GM23338 (cell line): ENCODE measurements at regions not wholly inside any gene's neighbourhood (a gene's known extent, or its start where the extent isn't known, plus 50 kb on each side); places are given as distances from the start of the nearest gene placed in this dataset.

Experiments used
- ATAC-seq: fragments of 200-7000 bp; cut with Tn5 transposase; 3 replicates; pipeline ENCODE4 v1.9.1; 2020
- DNase-seq: peaks from one replicate; pipeline ENCODE4 v3.0.0-alpha.2; 2015; ENCODE audit warnings: low spot score
- H2AFZ ChIP-seq: fragments of 200-600 bp; sonication (generic); 2 replicates; pipeline ENCODE4 v1.8.0; 2016; ENCODE audit warnings: antibody characterized with exemption, mild to moderate bottlenecking, moderate library complexity
- H3F3A ChIP-seq: fragments of 200-600 bp; sonication (generic); replicated peaks from 2 replicates; pipeline ENCODE4 v1.8.0; 2017; ENCODE audit warnings: antibody characterized with exemption, mixed run types, low read depth
- H3K27ac ChIP-seq: fragments of 200-600 bp; sonication (generic); 2 replicates; pipeline ENCODE4 v1.6.1; 2016; ENCODE audit warnings: low read depth
- H3K27me3 ChIP-seq: fragments of 200-600 bp; sonication (generic); 2 replicates; pipeline ENCODE4 v1.8.0; 2016; ENCODE audit warnings: mild to moderate bottlenecking, mixed run types, moderate library complexity; ENCODE audit not compliant: insufficient read depth
- H3K36me3 ChIP-seq: fragments of 200-600 bp; sonication (generic); 2 replicates; pipeline ENCODE4 v1.8.0; 2016; ENCODE audit warnings: mild to moderate bottlenecking; ENCODE audit not compliant: insufficient read depth
- H3K4me1 ChIP-seq: fragments of 200-600 bp; sonication (generic); 2 replicates; pipeline ENCODE4 v1.8.0; 2016; ENCODE audit warnings: mild to moderate bottlenecking, moderate library complexity; ENCODE audit not compliant: insufficient read depth
- H3K4me2 ChIP-seq: fragments of 200-600 bp; sonication (generic); 2 replicates; pipeline ENCODE4 v1.7.1; 2017; ENCODE audit warnings: mixed run types
- H3K4me3 ChIP-seq: fragments of 200-600 bp; sonication (generic); 2 replicates; pipeline ENCODE4 v1.6.1; 2016; ENCODE audit warnings: mixed run types
- H3K79me2 ChIP-seq: fragments of 200-600 bp; sonication (generic); replicated peaks from 2 replicates; pipeline ENCODE4 v1.8.0; 2017; ENCODE audit warnings: mild to moderate bottlenecking; ENCODE audit not compliant: insufficient read depth
- H3K9me2 ChIP-seq: fragments of 200-600 bp; sonication (generic); 2 replicates; pipeline ENCODE4 v1.8.0; 2017; ENCODE audit not compliant: insufficient read depth
- H4K20me1 ChIP-seq: fragments of 200-600 bp; sonication (generic); replicated peaks from 2 replicates; pipeline ENCODE4 v1.8.0; 2017; ENCODE audit warnings: mild to moderate bottlenecking; ENCODE audit not compliant: insufficient read depth
- H3K27ac Mint-ChIP-seq: 2 replicates; pipeline ENCODE4 v1.8.0; 2020; ENCODE audit warnings: inconsistent platforms, mild to moderate bottlenecking, moderate library complexity, mixed read lengths
- H3K27me3 Mint-ChIP-seq: 3 replicates; pipeline ENCODE4 v1.8.0; 2022; ENCODE audit warnings: low read depth, mild to moderate bottlenecking, moderate library complexity, mixed read lengths, inconsistent platforms; ENCODE audit not compliant: insufficient read depth, poor library complexity
- H3K36me3 Mint-ChIP-seq: 3 replicates; pipeline ENCODE4 v1.8.0; 2021; ENCODE audit warnings: low read depth, mild to moderate bottlenecking, inconsistent platforms, moderate library complexity, mixed read lengths
- H3K4me1 Mint-ChIP-seq: 3 replicates; pipeline ENCODE4 v1.8.0; 2020; ENCODE audit warnings: mild to moderate bottlenecking, inconsistent platforms, mixed read lengths
- H3K4me3 Mint-ChIP-seq: 3 replicates; pipeline ENCODE4 v1.8.0; 2021; ENCODE audit warnings: moderate library complexity, mild to moderate bottlenecking, inconsistent platforms, mixed read lengths
- H3K9me3 Mint-ChIP-seq: 3 replicates; pipeline ENCODE4 v1.8.0; 2020; ENCODE audit warnings: moderate library complexity, mild to moderate bottlenecking, inconsistent platforms, mixed read lengths
- CREB1 ChIP-seq: fragments of 250-450 bp; sonication (Bioruptor Pico); IDR thresholded peaks from 2 replicates; pipeline ENCODE4 v1.5.0; 2020; ENCODE audit warnings: low read depth, mild to moderate bottlenecking, moderate library complexity
- ETS1 ChIP-seq: IDR thresholded peaks from 2 replicates; pipeline ENCODE4 v1.6.1; 2016; ENCODE audit warnings: antibody characterized with exemption
- EZH2 ChIP-seq: fragments of 200-600 bp; sonication (generic); IDR thresholded peaks from one replicate; pipeline ENCODE4 v1.8.0; 2017; ENCODE audit warnings: antibody characterized with exemption, mild to moderate bottlenecking, low read depth; ENCODE audit not compliant: unreplicated experiment
- EZH2phosphoT487 ChIP-seq: fragments of 200-600 bp; sonication (generic); IDR thresholded peaks from one replicate; pipeline ENCODE4 v1.8.1; 2018; ENCODE audit warnings: antibody characterized with exemption; ENCODE audit not compliant: unreplicated experiment
- JUNB ChIP-seq: IDR thresholded peaks from one replicate; pipeline ENCODE4 v1.6.1; 2016; ENCODE audit warnings: antibody characterized with exemption; ENCODE audit not compliant: unreplicated experiment
- NANOG ChIP-seq: IDR thresholded peaks from 2 replicates; pipeline ENCODE4 v1.6.1; 2016; ENCODE audit warnings: antibody characterized with exemption, borderline replicate concordance
- POLR2AphosphoS5 ChIP-seq: IDR thresholded peaks from 2 replicates; pipeline ENCODE4 v1.6.1; 2016; ENCODE audit warnings: antibody characterized with exemption, low read depth
- STAT1 ChIP-seq: IDR thresholded peaks from one replicate; pipeline ENCODE4 v1.6.1; 2016; ENCODE audit warnings: antibody characterized with exemption; ENCODE audit not compliant: unreplicated experiment
- ZNF114 ChIP-seq: fragments of 250-450 bp; sonication (Bioruptor Pico); IDR thresholded peaks from 2 replicates; pipeline ENCODE4 v1.5.0; 2020; ENCODE audit warnings: mild to moderate bottlenecking, moderate library complexity
- ZNF331 ChIP-seq: fragments of 250-450 bp; sonication (Bioruptor Pico); IDR thresholded peaks from 2 replicates; pipeline ENCODE4 v1.5.0; 2020; ENCODE audit warnings: low read depth, mild to moderate bottlenecking, moderate library complexity
- TF ChIP-seq, protein P1 (sequence below): IDR thresholded peaks from one replicate; pipeline ENCODE4 v1.6.1; 2018; ENCODE audit warnings: antibody characterized with exemption; ENCODE audit not compliant: unreplicated experiment
- TF ChIP-seq, protein P2 (sequence below), 2 experiments: fragments of 200-600 bp in 1 of 2; sonication (generic) in 1 of 2; conservative IDR thresholded peaks; 2 replicates each; pipeline versions ENCODE4 v1.5.1 to v1.6.1; 2016 to 2017; ENCODE audit warnings: antibody characterized with exemption in 2 of 2, low read depth in 2 of 2, mild to moderate bottlenecking in 2 of 2, moderate library complexity in 1 of 2

GRCh38 chr12:88756917-88757316 is 176.6 kb upstream of the KITLG start:
- ATAC-seq (no peak), DNase-seq (no peak)
- TF ChIP-seq NANOG (no peak), EZH2 (no peak), ETS1 (no peak), CREB1 (CRISPR knock-in tag) (no peak), JUNB (no peak), ZNF331 (CRISPR knock-in tag) (no peak), POLR2AphosphoS5 (no peak), EZH2phosphoT487 (no peak), STAT1 (no peak), ZNF114 (CRISPR knock-in tag) (no peak)
- TF ChIP-seq, protein P1, sequence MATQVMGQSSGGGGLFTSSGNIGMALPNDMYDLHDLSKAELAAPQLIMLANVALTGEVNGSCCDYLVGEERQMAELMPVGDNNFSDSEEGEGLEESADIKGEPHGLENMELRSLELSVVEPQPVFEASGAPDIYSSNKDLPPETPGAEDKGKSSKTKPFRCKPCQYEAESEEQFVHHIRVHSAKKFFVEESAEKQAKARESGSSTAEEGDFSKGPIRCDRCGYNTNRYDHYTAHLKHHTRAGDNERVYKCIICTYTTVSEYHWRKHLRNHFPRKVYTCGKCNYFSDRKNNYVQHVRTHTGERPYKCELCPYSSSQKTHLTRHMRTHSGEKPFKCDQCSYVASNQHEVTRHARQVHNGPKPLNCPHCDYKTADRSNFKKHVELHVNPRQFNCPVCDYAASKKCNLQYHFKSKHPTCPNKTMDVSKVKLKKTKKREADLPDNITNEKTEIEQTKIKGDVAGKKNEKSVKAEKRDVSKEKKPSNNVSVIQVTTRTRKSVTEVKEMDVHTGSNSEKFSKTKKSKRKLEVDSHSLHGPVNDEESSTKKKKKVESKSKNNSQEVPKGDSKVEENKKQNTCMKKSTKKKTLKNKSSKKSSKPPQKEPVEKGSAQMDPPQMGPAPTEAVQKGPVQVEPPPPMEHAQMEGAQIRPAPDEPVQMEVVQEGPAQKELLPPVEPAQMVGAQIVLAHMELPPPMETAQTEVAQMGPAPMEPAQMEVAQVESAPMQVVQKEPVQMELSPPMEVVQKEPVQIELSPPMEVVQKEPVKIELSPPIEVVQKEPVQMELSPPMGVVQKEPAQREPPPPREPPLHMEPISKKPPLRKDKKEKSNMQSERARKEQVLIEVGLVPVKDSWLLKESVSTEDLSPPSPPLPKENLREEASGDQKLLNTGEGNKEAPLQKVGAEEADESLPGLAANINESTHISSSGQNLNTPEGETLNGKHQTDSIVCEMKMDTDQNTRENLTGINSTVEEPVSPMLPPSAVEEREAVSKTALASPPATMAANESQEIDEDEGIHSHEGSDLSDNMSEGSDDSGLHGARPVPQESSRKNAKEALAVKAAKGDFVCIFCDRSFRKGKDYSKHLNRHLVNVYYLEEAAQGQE: no peak
- TF ChIP-seq, protein P2, sequence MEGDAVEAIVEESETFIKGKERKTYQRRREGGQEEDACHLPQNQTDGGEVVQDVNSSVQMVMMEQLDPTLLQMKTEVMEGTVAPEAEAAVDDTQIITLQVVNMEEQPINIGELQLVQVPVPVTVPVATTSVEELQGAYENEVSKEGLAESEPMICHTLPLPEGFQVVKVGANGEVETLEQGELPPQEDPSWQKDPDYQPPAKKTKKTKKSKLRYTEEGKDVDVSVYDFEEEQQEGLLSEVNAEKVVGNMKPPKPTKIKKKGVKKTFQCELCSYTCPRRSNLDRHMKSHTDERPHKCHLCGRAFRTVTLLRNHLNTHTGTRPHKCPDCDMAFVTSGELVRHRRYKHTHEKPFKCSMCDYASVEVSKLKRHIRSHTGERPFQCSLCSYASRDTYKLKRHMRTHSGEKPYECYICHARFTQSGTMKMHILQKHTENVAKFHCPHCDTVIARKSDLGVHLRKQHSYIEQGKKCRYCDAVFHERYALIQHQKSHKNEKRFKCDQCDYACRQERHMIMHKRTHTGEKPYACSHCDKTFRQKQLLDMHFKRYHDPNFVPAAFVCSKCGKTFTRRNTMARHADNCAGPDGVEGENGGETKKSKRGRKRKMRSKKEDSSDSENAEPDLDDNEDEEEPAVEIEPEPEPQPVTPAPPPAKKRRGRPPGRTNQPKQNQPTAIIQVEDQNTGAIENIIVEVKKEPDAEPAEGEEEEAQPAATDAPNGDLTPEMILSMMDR (conservative IDR thresholded peaks at IDR 0.05; ENCODE audit: low read depth in 2 of 2): no peak
- Histone ChIP-seq H3K9me2 (peaks cover 25% of the 10 kb centered on the region), H3K27ac (no peak overlapping the region), H3K36me3 (no peaks in the 10 kb centered on the region), H3K79me2 (no peaks in the 10 kb centered on the region), H4K20me1 (no peaks in the 10 kb centered on the region), H3F3A (no peaks in the 10 kb centered on the region), H2AFZ (no peak overlapping the region), H3K4me3 (no peak overlapping the region), H3K27me3 (no peaks in the 10 kb centered on the region), H3K4me1 (no peaks in the 10 kb centered on the region), H3K4me2 (no peak overlapping the region)
- no peaks in the 10 kb centered on the region for H3K4me1 Mint-ChIP-seq
- H3K4me3 Mint-ChIP-seq: no peak overlapping the region
- no peaks in the 10 kb centered on the region; the same call in 2 of the 3 replicates for H3K9me3 Mint-ChIP-seq
- no peaks in the 10 kb centered on the region for H3K36me3 Mint-ChIP-seq
- H3K27me3 Mint-ChIP-seq: no peaks in the 10 kb centered on the region
- H3K27ac Mint-ChIP-seq: no peak overlapping the region
